Prostate gland (tissue), 2 donors: ENCODE measurements at regions not wholly inside any gene's neighbourhood (a gene's known extent, or its start where the extent isn't known, plus 50 kb on each side); places are given as distances from the start of the nearest gene placed in this dataset.
"Not testable (repeated sequence)": the region's sequence is repeated elsewhere in the genome, so short reads cannot be mapped to it uniquely, and the experiment has no call there.

ENCODE experiments used
- DNase-seq: peaks from one replicate; pipeline ENCODE4 v3.0.0-alpha.2; 2019; ENCODE audit warnings: low spot score
- H3K27ac ChIP-seq, 2 donors: fragments of 200-600 bp; sonication (generic); 2 replicates each; pipeline ENCODE4 v1.5.1; 2017 to 2019
- H3K27me3 ChIP-seq: fragments of 200-600 bp; sonication (generic); replicated peaks from 2 replicates; pipeline ENCODE4 v1.5.1; 2019; ENCODE audit not compliant: insufficient read depth
- H3K36me3 ChIP-seq, 2 donors: fragments of 200-600 bp; sonication (generic); 1 replicate in 1 of 2; 2 replicates in 1 of 2; pipeline versions ENCODE4 v1.5.1 to v1.8.1; 2017 to 2019
- H3K4me1 ChIP-seq: fragments of 200-600 bp; sonication (generic); replicated peaks from 2 replicates; pipeline ENCODE4 v1.5.1; 2019
- H3K4me3 ChIP-seq, 2 donors: fragments of 200-600 bp; sonication (generic); 2 replicates each; pipeline ENCODE4 v1.5.1; 2017 to 2019
- H3K9me3 ChIP-seq: fragments of 200-600 bp; sonication (generic); 2 replicates; pipeline ENCODE4 v1.5.1; 2017
- CTCF ChIP-seq, 4 experiments: fragments of 200-600 bp in 2 of 4; fragments of 450-650 bp in 2 of 4; sonication (generic) in 2 of 4; IDR thresholded peaks; 1 replicate in 3 of 4; 2 replicates in 1 of 4; pipeline ENCODE4 v1.5.1; 2016 to 2019; ENCODE audit warnings: antibody characterized with exemption in 4 of 4, mild to moderate bottlenecking in 2 of 4, moderate library complexity in 2 of 4
- POLR2A ChIP-seq: fragments of 450-650 bp; IDR thresholded peaks from one replicate; pipeline ENCODE4 v1.6.1; 2016; ENCODE audit warnings: antibody characterized with exemption, mild to moderate bottlenecking
- POLR2AphosphoS5 ChIP-seq: sonication (generic); formaldehyde crosslinking; IDR thresholded peaks from one replicate; pipeline ENCODE4 v1.6.1; 2017; ENCODE audit warnings: antibody characterized with exemption
- WGBS: methylation state at CpG from one replicate; pipeline ENCODE4 v1.1.5; 2018; 5-methylcytosine and 5-hydroxymethylcytosine counted together
- intact Hi-C: fragments of 100-400 bp; cut with DNase I; formaldehyde crosslinking; loops from one replicate; pipeline ENCODE4 v1.14.2; 2022

GRCh38 chr3:178217479-178217878 lies 318.8 kb upstream of the KCNMB2 start:
- H3K36me3 ChIP-seq, result no peaks in the 10 kb centered on the region
- no peaks in the 10 kb centered on the region for H3K27me3 ChIP-seq
- TF ChIP-seq POLR2AphosphoS5 (no peak), POLR2A (no peak), CTCF (IDR thresholded peaks at IDR 0.05) (no peak)
- no peak overlapping the region for H3K27ac ChIP-seq
- 93% methylated on average over 2 of the region's 2 CpGs for WGBS
- H3K4me3 ChIP-seq, result no peak overlapping the region
- DNase-seq, result no peak
- H3K4me1 ChIP-seq, result no peaks in the 10 kb centered on the region
- intact Hi-C loops, result no loop called here
- H3K9me3 ChIP-seq, result no peaks in the 10 kb centered on the region

- Histone ChIP-seq H3K27ac (no peak overlapping the region), H3K4me3 (no peak overlapping the region), H3K9me3 (no peaks in the 10 kb centered on the region), H3K4me1 (no peaks in the 10 kb centered on the region), H3K27me3 (no peaks in the 10 kb centered on the region), H3K36me3 (no peaks in the 10 kb centered on the region)
- DNase-seq, result no peak
- TF ChIP-seq CTCF (IDR thresholded peaks at IDR 0.05) (no peak), POLR2A (no peak), POLR2AphosphoS5 (no peak)
- intact Hi-C loops, result no loop called here
Observed at GRCh38 chr3:178218231-178218630, 318.0 kb upstream of the KCNMB2 start.

GRCh38 chr3:178219661-178220060 lies 316.6 kb upstream of the KCNMB2 start:
- H3K27ac ChIP-seq, H3K4me3 ChIP-seq, intact Hi-C loops, H3K9me3 ChIP-seq, H3K27me3 ChIP-seq, H3K36me3 ChIP-seq, H3K4me1 ChIP-seq, DNase-seq: not testable (repeated sequence)
- WGBS, result 90% methylated on average over 4 of the region's 4 CpGs

GRCh38 chr3:178223876-178224275 lies 312.4 kb upstream of the KCNMB2 start:
- Histone ChIP-seq H3K27ac (no peak overlapping the region), H3K9me3 (no peaks in the 10 kb centered on the region), H3K4me1 (no peaks in the 10 kb centered on the region), H3K27me3 (no peaks in the 10 kb centered on the region), H3K36me3 (no peaks in the 10 kb centered on the region), H3K4me3 (no peak overlapping the region)
- intact Hi-C loops, result no loop called here
- TF ChIP-seq POLR2A (no peak), POLR2AphosphoS5 (no peak), CTCF (IDR thresholded peaks at IDR 0.05) (no peak)
- DNase-seq, result no peak

- Histone ChIP-seq H3K27me3 (no peaks in the 10 kb centered on the region), H3K4me3 (no peak overlapping the region), H3K4me1 (no peaks in the 10 kb centered on the region), H3K9me3 (no peaks in the 10 kb centered on the region), H3K36me3 (no peaks in the 10 kb centered on the region), H3K27ac (no peak overlapping the region)
- TF ChIP-seq POLR2AphosphoS5 (no peak), CTCF (IDR thresholded peaks at IDR 0.05) (no peak), POLR2A (no peak)
- no peak for DNase-seq
- intact Hi-C loops, result no loop called here
- WGBS, result 94% methylated on average over 2 of the region's 2 CpGs
Observed at GRCh38 chr3:178226094-178226493, 310.1 kb upstream of the KCNMB2 start.

- WGBS, result 95% methylated on average over 3 of the region's 3 CpGs
- Histone ChIP-seq H3K27me3 (no peaks in the 10 kb centered on the region), H3K9me3 (no peaks in the 10 kb centered on the region), H3K27ac (no peak overlapping the region), H3K4me3 (no peak overlapping the region), H3K4me1 (no peaks in the 10 kb centered on the region), H3K36me3 (no peaks in the 10 kb centered on the region)
- no peak for DNase-seq
- intact Hi-C loops, result no loop called here
- TF ChIP-seq CTCF (IDR thresholded peaks at IDR 0.05) (no peak), POLR2A (no peak), POLR2AphosphoS5 (no peak)
Observed at GRCh38 chr3:178231645-178232044, 304.6 kb upstream of the KCNMB2 start.
